Gastrocnemius medialis (tissue), 4 donors: ENCODE measurements at regions not wholly inside any gene's neighbourhood (a gene's known extent, or its start where the extent isn't known, plus 50 kb on each side); places are given as distances from the start of the nearest gene placed in this dataset.
"Not testable (repeated sequence)": the region's sequence is repeated elsewhere in the genome, so short reads cannot be mapped to it uniquely, and the experiment has no call there.

Source experiments
- CTCF ChIP-seq, 5 experiments: fragments of 450-650 bp in 3 of 5; fragments of 200-600 bp in 2 of 5; sonication (generic) in 2 of 5; IDR thresholded peaks in 4 of 5; conservative IDR thresholded peaks in 1 of 5; 1 replicate in 4 of 5; 2 replicates in 1 of 5; pipeline ENCODE4 v1.5.1; 2016 to 2019; ENCODE audit warnings: antibody characterized with exemption in 5 of 5, mild to moderate bottlenecking in 3 of 5, moderate library complexity in 3 of 5
- POLR2A ChIP-seq, 2 donors: fragments of 450-650 bp; IDR thresholded peaks; one replicate each; pipeline ENCODE4 v1.6.1; 2017; ENCODE audit warnings: antibody characterized with exemption in 2 of 2, mild to moderate bottlenecking in 2 of 2, moderate library complexity in 2 of 2

- not testable (repeated sequence) for TF ChIP-seq CTCF (IDR thresholded peaks at IDR 0.05 in 4 of 5, conservative IDR thresholded peaks at IDR 0.05 in 1 of 5); POLR2A (IDR thresholded peaks at IDR 0.05)
Observed at GRCh38 chr9:42243822-42244221, 60.4 kb downstream of the SPATA31A6 start.
